KMS-11 (cell line): ENCODE measurements at regions not wholly inside any gene's neighbourhood (a gene's known extent, or its start where the extent isn't known, plus 50 kb on each side); places are given as distances from the start of the nearest gene placed in this dataset.

Source experiments
- H2AFZ ChIP-seq: fragments of 200-600 bp; sonication (generic); 2 replicates; pipeline ENCODE4 v1.6.1; 2016; ENCODE audit warnings: antibody characterized with exemption, mixed run types, low read depth
- H3K27ac ChIP-seq: fragments of 200-600 bp; sonication (generic); 2 replicates; pipeline ENCODE4 v1.6.1; 2016; ENCODE audit warnings: mild to moderate bottlenecking, mixed run types
- H3K27me3 ChIP-seq: fragments of 200-600 bp; sonication (generic); 2 replicates; pipeline ENCODE4 v1.6.1; 2017; ENCODE audit warnings: mild to moderate bottlenecking, low read depth, mixed run types, moderate library complexity; ENCODE audit not compliant: insufficient read depth
- H3K36me3 ChIP-seq: fragments of 200-600 bp; sonication (generic); 2 replicates; pipeline ENCODE4 v1.6.1; 2017; ENCODE audit warnings: mild to moderate bottlenecking, mixed run types; ENCODE audit not compliant: insufficient read depth
- H3K4me1 ChIP-seq: fragments of 200-600 bp; sonication (generic); 2 replicates; pipeline ENCODE4 v1.6.1; 2016; ENCODE audit warnings: mild to moderate bottlenecking, low read depth, mixed run types; ENCODE audit not compliant: poor library complexity, severe bottlenecking
- H3K4me2 ChIP-seq: fragments of 200-600 bp; sonication (generic); 2 replicates; pipeline ENCODE4 v1.7.0; 2016; ENCODE audit warnings: mild to moderate bottlenecking, mixed run types
- H3K4me3 ChIP-seq: fragments of 200-600 bp; sonication (generic); IDR thresholded peaks from 2 replicates; pipeline ENCODE4 v1.6.1; 2017; ENCODE audit warnings: low read depth, low read length, mixed read lengths; ENCODE audit not compliant: insufficient read depth
- H3K79me2 ChIP-seq: fragments of 200-600 bp; sonication (generic); 2 replicates; pipeline ENCODE4 v1.6.1; 2016; ENCODE audit warnings: low read depth, mixed run types; ENCODE audit not compliant: insufficient read depth
- H3K9ac ChIP-seq: fragments of 200-600 bp; sonication (generic); 2 replicates; pipeline ENCODE4 v1.6.1; 2016; ENCODE audit warnings: mild to moderate bottlenecking, mixed run types
- H4K20me1 ChIP-seq: fragments of 200-600 bp; sonication (generic); 2 replicates; pipeline ENCODE4 v1.6.1; 2016; ENCODE audit warnings: mild to moderate bottlenecking, mixed run types; ENCODE audit not compliant: insufficient read depth
- TF ChIP-seq, protein P1 (sequence below): fragments of 200-600 bp; sonication (generic); conservative IDR thresholded peaks from 2 replicates; pipeline ENCODE4 v1.6.1; 2017; ENCODE audit warnings: low read depth, mild to moderate bottlenecking, antibody characterized with exemption, low read length, moderate library complexity, mixed read lengths

DNA sequence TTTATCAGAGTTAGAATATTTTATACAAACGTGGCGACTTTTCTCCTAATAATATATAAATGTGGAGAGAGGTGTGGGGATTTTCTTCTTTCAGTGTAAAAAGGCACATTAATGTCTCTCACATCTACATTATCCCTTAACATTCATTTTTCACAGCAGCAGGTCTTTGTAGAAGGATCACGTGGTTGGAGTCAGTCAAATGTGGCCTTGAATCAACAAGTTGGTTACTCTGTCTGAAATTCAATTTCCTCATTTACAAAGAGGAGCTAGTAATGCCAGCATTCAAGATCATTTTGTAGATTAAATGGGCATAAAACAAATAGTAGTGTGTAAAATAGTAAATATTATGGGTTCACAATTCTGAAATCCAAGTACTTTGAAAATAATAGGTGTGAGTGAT is 183.1 kb upstream of the SEMA3E start:
- TF ChIP-seq, protein P1, sequence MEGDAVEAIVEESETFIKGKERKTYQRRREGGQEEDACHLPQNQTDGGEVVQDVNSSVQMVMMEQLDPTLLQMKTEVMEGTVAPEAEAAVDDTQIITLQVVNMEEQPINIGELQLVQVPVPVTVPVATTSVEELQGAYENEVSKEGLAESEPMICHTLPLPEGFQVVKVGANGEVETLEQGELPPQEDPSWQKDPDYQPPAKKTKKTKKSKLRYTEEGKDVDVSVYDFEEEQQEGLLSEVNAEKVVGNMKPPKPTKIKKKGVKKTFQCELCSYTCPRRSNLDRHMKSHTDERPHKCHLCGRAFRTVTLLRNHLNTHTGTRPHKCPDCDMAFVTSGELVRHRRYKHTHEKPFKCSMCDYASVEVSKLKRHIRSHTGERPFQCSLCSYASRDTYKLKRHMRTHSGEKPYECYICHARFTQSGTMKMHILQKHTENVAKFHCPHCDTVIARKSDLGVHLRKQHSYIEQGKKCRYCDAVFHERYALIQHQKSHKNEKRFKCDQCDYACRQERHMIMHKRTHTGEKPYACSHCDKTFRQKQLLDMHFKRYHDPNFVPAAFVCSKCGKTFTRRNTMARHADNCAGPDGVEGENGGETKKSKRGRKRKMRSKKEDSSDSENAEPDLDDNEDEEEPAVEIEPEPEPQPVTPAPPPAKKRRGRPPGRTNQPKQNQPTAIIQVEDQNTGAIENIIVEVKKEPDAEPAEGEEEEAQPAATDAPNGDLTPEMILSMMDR: no peak
- Histone ChIP-seq H3K9ac (no peak overlapping the region), H4K20me1 (no peaks in the 10 kb centered on the region), H3K4me1 (no peaks in the 10 kb centered on the region), H3K4me3 (no peak overlapping the region), H2AFZ (no peak overlapping the region), H3K79me2 (no peaks in the 10 kb centered on the region), H3K27ac (no peak overlapping the region), H3K4me2 (no peak overlapping the region), H3K36me3 (no peaks in the 10 kb centered on the region), H3K27me3 (no peaks in the 10 kb centered on the region)

DNA sequence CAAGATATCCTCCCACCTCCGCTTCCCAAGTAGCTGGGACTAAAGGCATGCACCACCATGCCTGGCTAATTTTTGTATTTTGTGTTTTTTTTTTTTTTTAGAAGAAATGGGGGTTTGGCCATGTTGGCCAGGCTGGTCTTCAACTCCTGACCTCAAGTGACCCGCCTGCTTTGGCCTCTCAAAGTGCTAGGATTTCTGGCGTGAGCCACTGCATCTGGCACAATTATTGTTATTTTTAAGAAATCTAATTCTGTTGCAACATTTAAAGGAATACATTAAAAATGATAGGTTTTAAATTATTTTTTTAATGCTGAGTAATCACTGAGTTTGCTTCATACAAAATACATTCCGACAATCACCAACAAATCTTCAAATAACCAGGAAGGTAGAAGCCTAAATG is 178.1 kb upstream of the SEMA3E start:
- H3K36me3 ChIP-seq: no peaks in the 10 kb centered on the region
- no peak overlapping the region for H3K27ac ChIP-seq
- H3K79me2 ChIP-seq: no peaks in the 10 kb centered on the region
- H3K4me3 ChIP-seq: no peak overlapping the region
- no peak overlapping the region for H2AFZ ChIP-seq
- TF ChIP-seq, protein P1: no peak
- H3K4me2 ChIP-seq: no peak overlapping the region
- H3K9ac ChIP-seq: no peak overlapping the region
- no peaks in the 10 kb centered on the region for H4K20me1 ChIP-seq
- no peaks in the 10 kb centered on the region for H3K4me1 ChIP-seq
- H3K27me3 ChIP-seq: no peaks in the 10 kb centered on the region

DNA sequence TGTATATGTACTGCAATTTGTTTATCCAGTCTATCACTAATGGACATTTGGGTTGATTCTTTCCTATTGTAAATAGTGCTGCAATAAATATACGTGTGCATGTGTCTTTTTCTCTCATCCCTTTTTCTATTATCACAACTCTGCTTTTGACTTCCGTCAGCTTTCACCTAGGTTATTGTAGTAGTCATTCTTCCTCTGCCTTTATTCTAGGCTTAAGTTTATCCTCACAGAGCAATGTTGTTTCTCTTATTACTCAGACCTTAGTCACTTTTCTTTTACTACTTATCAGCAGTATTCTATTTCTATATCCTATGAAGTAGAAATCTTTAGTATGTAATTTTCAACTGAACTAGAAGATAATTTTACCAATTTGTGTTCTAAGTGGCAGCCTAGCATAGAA is 175.3 kb upstream of the SEMA3E start:
- Histone ChIP-seq H4K20me1 (no peaks in the 10 kb centered on the region), H3K27ac (no peak overlapping the region), H3K4me1 (no peaks in the 10 kb centered on the region), H3K9ac (no peak overlapping the region), H2AFZ (no peak overlapping the region), H3K79me2 (no peaks in the 10 kb centered on the region), H3K36me3 (no peaks in the 10 kb centered on the region), H3K4me3 (no peak overlapping the region), H3K27me3 (no peaks in the 10 kb centered on the region), H3K4me2 (no peak overlapping the region)
- TF ChIP-seq, protein P1: no peak

DNA sequence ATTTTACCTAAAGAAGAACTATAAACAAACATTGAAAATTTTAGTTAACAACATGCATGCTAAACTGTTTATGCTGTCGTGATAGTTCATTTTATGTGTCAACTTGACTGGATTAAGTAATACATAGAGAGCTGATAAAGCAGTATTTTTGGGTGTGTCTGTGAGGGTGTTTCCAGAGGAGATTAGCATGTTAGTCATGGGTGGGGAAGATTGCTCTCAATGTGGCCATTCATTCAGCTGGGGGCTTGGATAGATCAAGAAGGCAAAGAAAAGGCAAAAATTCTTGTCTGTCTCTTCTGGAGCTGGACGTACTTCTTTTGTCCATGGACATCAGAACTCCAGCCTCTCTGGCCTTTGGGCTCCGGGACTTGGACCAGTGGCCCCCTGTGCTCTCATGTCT is 172.9 kb upstream of the SEMA3E start:
- TF ChIP-seq, protein P1: no peak
- no peaks in the 10 kb centered on the region for H3K36me3 ChIP-seq
- H3K4me3 ChIP-seq: no peak overlapping the region
- H2AFZ ChIP-seq: no peak overlapping the region
- no peaks in the 10 kb centered on the region for H3K27me3 ChIP-seq
- H4K20me1 ChIP-seq: no peaks in the 10 kb centered on the region
- H3K79me2 ChIP-seq: no peaks in the 10 kb centered on the region
- H3K4me1 ChIP-seq: no peaks in the 10 kb centered on the region
- H3K27ac ChIP-seq: no peak overlapping the region
- H3K4me2 ChIP-seq: no peak overlapping the region
- no peak overlapping the region for H3K9ac ChIP-seq

DNA sequence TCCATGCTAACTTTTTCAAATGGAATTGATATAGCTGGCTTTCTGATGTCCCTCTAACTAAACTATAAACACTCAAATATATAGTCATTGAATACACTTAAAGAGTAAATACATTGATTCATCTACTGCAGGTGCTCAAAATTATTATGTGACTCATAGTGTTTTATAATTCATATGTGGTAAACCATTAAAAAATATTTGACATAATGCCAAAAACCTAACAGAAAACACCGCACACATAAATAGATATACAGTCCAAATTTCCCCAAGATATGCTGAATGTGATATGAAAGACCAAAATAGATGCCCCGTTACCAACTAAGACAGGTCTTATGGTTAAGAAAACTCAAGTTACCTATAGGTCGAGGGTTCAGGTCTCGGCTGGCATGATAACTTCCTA is 171.7 kb upstream of the SEMA3E start:
- Histone ChIP-seq H3K27me3 (no peaks in the 10 kb centered on the region), H3K4me3 (no peak overlapping the region), H3K27ac (no peak overlapping the region), H3K4me2 (no peak overlapping the region), H3K79me2 (no peaks in the 10 kb centered on the region), H3K4me1 (no peaks in the 10 kb centered on the region), H3K36me3 (no peaks in the 10 kb centered on the region), H2AFZ (no peak overlapping the region), H4K20me1 (no peaks in the 10 kb centered on the region), H3K9ac (no peak overlapping the region)
- TF ChIP-seq, protein P1: no peak
